GM18868 (cell line): ENCODE measurements at regions not wholly inside any gene's neighbourhood (a gene's known extent, or its start where the extent isn't known, plus 50 kb on each side); places are given as distances from the start of the nearest gene placed in this dataset.
"Not testable (repeated sequence)": the region's sequence is repeated elsewhere in the genome, so short reads cannot be mapped to it uniquely, and the experiment has no call there.

ENCODE experiments used
- ATAC-seq: cut with Tn5 transposase; IDR thresholded peaks from one replicate; pipeline ENCODE4 v1.9.1; 2021; ENCODE audit warnings: mild to moderate bottlenecking, moderate library complexity; ENCODE audit not compliant: unreplicated experiment

DNA sequence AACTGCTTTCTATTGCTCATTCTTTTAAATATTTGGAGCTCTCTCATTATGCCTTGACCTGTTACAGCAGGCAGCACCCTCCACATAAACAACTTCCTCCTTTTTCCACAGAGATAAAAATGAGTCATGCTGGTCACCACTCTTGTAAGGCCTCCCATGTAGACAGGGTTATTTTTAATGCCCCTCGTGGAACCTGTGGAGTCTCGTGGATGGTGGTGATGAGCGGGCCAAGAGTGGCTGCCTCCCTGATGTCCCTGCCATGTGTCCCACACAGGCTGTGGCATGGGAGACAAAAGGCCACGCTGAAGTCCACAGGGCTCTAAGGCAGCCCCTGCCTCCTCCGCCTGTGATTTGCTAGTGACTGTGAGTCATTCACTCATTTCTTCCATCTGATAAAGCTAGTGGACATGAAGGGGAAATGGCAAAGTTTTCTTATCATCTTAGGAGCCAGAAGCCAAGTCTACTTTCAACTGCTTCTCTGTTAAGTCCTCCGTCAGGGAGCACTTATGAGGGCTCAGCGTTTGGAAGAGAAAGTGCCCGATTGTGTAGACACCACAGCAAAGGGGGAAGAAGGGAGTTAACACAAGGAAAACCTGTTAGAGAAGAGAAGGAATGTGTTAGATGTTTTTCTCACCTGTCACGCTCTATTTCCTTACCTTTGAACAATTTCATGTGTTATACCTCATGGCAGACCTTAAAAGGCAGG, 121.6 kb upstream of the FAT1 start:
- no peak for ATAC-seq

DNA sequence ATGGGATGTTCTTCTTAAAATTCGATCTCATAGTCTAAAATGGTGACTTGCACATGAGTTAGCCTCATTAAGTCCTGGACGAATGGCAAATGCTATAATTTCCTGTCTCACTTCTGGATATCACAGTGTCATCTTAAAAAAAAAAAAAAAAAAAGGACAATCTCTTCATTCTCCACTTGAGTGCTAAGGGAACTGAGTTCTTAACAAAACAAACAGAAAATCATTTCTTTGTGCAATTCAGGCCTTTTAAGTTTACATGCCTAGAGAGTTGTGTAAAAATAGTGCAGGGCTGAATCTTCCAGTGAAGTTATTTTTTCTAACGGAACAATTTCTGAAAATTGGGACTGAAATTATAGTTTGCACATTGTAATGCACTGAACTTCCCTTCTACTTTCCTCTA, 122.8 kb upstream of the FAT1 start:
- ATAC-seq: no peak

DNA sequence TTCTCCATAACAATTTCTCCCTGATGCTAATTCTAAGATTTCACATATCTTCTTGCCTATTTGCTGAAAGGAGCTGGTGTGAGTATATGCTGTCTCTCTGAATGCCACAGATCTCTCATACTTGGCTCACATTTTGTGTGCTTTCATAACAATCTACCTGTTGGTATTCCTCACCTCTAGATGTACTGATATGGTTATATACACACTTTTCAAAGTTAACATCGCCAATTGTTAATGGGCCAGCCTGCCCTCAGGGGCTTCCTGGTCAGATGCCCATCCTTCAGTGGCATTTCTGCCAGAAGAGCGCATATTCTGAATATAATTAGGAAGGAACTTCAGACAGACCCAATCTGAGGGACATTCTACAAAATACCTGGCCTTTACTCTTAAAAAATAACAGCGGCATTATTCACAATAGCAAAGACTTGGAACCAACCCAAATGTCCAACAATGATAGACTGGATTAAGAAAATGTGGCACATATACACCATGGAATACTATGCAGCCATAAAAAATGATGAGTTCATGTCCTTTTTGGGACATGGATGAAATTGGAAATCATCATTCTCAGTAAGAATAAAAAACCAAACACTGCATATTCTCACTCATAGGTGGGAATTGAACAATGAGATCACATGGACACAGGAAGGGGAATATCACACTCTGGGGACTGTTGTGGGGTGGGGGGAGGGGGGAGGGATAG, 123.9 kb upstream of the FAT1 start:
- not testable (repeated sequence) for ATAC-seq

- no peak for ATAC-seq
Observed at GRCh38 chr4:186848437-186848836, 124.8 kb upstream of the FAT1 start.

DNA sequence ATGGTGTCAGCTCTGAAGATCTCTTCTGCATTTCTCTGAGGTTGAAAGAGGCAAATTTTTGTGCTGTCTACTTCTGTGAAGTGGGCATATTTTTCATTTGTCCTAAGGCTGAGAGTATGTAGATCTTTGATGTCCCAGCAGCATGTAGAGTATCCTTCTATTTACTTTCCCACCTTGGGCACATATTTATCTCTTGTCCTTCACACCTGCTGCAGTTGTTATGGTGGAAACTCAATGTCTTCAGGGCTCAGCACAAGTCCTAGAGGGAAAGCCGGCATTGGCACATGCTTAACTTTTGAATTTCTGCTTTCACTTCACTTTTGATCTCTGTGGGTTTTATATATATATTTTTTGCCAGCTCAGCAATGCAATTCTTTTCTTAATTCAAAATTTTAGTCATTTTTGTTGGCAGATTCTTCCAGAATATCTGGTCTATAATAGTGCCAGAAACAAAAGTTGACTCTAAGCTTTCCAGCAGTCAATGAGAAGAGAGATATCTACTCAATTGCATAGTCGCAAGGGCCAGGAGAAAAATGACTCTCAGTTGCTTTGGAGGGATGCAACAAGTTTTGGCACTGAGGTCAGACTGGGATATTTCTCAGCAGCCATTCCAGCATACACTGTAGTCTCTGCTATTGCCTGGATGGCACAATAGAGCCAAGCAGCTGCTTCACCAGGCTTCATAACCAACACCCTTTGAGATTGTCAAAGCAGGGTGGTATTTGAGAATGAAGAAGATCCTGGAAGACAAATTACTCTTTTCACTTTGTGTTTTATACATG, 127.8 kb upstream of the FAT1 start:
- no peak for ATAC-seq

DNA sequence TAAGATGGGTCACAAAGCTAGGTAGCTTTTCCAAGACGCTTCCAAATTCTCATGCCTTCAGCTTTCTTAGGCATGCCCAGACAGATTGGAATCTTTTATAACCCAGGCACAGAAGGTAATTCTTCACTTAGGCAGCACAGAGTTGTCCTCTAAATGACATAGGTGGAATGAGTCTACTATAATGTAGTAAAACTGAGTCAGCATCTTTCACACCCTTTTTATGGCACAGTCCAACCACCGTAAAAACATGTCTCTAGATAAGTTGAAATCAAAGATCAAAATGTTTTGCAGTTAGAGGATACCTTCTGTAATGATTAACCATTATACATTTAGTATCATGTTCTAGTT, 128.4 kb upstream of the FAT1 start:
- no peak for ATAC-seq

DNA sequence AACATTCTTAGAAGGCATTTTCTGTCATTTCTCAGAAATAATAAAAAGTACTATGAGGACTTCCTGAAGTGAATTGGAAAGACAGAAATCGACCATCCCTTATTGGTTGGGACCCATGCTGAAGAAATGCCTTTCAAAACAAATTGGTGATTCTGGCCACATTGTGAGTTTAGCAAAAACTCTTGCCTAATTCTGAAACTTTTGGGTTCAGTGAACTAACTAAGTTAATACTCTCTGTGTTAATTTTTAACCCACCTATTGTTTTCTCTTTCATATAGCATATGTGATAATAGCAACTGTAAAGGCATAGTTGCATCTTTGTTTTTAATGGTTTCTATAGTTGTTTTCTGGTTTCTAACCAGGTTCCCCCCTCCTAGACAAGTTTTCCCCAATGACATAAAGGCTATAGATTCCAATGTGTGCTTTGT, 129.3 kb upstream of the FAT1 start:
- ATAC-seq: no peak

GRCh38 chr4:186854256-186854655, 130.6 kb upstream of the FAT1 start:
- ATAC-seq: no peak

GRCh38 chr4:186855111-186855510, 131.5 kb upstream of the FAT1 start:
- no peak for ATAC-seq

DNA sequence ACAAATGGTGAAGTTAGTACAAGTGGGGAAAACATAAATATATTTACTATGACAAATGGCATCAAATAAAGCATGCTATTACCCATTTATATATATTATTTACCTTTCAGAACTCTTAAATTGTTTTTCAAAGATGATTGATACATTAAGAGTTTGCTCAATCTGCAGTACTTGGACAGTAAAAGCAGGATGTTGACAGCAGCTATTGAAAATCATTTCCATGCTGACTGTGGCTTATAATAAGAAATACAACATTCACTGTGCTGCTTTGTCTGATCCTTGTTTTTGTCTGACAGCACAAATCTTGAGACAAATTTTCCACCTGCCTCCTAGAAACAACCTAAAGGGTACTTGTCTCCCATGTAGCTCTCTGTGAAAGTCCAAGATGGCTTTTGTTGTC, 134.1 kb upstream of the FAT1 start:
- ATAC-seq: no peak

GRCh38 chr4:186858355-186858754, 134.7 kb upstream of the FAT1 start:
- ATAC-seq: no peak

DNA sequence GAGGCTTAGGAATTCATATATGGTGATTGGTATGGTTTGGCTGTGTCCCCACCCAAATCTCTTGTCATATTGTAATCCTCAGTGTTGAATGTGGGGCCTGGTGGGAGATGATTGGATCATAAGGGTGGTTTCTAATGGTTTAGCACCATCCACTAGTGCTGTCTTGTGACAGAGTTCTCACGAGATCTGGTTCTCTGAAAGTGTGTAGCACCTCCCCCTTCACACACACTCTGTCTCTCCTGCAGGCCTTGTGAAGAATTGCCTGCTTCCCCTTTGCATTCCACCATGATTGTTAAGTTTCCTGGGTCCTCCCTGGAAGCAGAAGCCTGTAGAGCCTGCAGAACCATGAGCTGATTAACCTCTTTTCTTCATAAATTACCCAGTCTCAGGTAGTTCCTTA, 135.8 kb upstream of the FAT1 start:
- no peak for ATAC-seq

- no peak for ATAC-seq
Observed at GRCh38 chr4:186861317-186861716, 137.7 kb upstream of the FAT1 start.

- ATAC-seq: no peak
Observed at GRCh38 chr4:186871856-186872255, 148.2 kb upstream of the FAT1 start.

GRCh38 chr4:186873095-186873494, 149.4 kb upstream of the FAT1 start:
- ATAC-seq: not testable (repeated sequence)

GRCh38 chr4:186875476-186875875, 151.8 kb upstream of the FAT1 start:
- no peak for ATAC-seq

DNA sequence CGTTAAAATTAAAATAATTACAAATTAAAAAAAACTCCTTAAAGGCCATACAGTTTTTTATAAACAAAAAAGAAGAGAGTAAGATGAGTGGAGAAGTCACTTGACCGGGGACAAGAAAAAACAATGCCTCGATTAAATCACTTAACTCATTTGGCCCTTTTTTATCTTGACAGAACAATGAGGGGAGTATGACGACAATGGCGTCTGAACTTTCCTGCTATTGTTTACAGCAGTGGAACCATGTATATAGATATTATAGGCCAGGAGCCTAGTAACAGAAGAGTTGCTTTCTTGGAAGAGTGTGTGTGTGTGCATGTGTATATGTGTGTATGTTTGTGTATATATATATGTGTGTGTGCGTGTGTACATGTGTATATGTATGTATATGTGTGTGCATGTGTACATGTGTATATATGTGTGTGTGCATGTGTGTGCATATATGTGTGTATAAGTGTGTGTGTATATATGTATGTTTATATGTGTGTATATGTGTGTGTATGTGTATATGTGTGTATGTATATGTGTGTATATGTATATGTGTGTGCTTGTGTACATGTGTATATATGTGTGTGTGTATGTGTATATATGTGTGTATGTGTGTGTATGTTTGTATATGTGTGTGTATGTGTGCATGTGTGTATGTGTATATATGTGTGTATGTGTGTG, 153.4 kb upstream of the FAT1 start:
- ATAC-seq: no peak

- no peak for ATAC-seq
Observed at GRCh38 chr4:186878203-186878776, 154.6 kb upstream of the FAT1 start.

GRCh38 chr4:186881521-186882220, 158.0 kb upstream of the FAT1 start:
- no peak for ATAC-seq

DNA sequence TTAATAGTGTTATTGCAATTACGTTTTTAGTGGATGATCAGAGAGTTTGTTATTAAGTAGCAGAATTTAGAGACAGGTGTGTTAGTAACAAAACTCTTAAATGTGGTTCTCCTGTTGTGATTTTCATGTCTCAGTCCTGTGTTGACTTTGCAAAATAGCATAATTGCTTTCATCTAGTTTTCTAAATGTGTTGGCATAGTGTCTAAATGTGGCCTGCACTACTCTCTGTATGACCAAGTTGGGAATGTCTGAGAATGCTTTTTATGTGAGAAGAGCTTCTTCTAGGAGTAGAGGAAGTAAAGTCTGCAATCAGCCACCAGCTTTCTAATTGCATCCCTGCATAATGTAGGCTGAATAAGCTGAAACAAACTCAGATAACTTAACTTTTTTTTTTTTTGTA, 158.6 kb upstream of the FAT1 start:
- ATAC-seq: no peak
